ENCODE measurements at regions not wholly inside any gene's neighbourhood (a gene's known extent, or its start where the extent isn't known, plus 50 kb on each side); places are given as distances from the start of the nearest gene placed in this dataset.
A peak's percentile ranks its signal among the peaks of the same experiment; 100 is the strongest.

GRCh38 chr7:116083796-116084195, 53.2 kb upstream of the TFEC start:
- no peak for DNase-seq (ENCODE audit: low spot score)

DNA sequence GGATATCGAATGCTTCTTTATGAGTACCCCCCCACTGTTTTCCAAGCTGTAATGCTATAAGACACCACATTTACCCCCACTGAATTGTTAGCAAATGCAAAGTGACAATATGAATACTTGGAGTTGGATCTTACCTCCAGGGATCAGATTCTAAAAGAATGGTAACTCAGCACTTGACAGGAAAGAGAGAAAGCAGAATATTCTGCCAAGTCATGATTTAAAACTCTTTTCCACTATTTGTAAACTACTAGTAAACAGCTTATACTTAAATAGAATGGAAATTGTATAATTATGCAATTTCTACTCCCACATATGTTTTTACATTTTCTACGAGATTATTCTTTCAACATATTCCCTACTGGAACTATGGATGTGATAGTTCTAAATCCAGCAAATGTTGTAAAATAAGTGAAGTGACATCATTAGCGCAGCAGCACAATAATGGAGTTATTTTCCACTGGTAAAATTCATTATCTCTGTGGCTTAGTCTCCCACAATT, 56.0 kb upstream of the TFEC start:
- no peak for DNase-seq (ENCODE audit: low spot score)

- DNase-seq (ENCODE audit: low spot score) = no peak
These were observed 56.7 kb upstream of the TFEC start for GRCh38 chr7:116087291-116087690.

GRCh38 chr7:116087984-116088383, 57.4 kb upstream of the TFEC start:
- no peak for DNase-seq (ENCODE audit: low spot score)

GRCh38 chr7:116089293-116089692, 58.7 kb upstream of the TFEC start:
- no peak for DNase-seq (ENCODE audit: low spot score)

DNA sequence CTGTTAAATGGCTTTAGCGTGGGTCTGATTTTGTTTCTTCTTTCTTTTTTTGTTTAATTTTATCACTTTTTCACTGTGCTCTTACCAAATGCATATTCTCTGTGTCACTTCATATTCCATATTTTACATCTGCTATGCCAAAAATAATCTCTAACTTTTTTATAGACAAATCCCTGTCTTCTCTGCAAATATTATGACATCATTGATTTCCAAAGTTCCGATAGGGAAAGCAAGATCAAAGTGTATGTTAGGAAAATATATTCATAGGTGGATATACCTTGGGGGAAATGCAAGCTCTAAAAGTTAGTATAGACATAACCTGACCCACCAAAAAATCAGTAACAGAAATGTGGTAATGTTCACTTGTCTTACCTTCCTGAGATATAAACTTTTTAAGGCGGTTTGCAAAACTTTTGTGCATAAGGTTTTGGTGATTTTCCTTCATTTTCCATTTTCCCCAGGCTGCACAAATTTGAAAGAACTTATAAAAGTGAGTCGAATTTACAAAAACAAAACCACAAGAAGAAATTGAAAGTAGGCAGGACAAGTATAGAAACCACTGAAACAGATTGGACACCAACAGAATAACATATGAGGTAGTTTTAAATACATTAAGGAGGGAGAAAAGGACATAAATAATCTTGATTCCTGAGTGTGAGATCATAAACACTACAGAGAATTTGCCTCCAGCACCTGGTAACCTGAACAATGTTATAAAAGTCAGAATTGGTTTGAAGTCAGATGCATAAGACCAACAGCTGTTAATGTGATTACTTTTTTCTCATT, 63.1 kb upstream of the TFEC start:
- DNase-seq (ENCODE audit: low spot score) = no peak

GRCh38 chr7:116095396-116095795, 64.8 kb upstream of the TFEC start:
- no peak for DNase-seq (ENCODE audit: low spot score)

GRCh38 chr7:116097365-116098009, 66.9 kb upstream of the TFEC start:
- no peak for DNase-seq (ENCODE audit: low spot score)

GRCh38 chr7:116098175-116098574, 67.6 kb upstream of the TFEC start:
- no peak for DNase-seq (ENCODE audit: low spot score)

- no peak for DNase-seq (ENCODE audit: low spot score)
These were observed 70.1 kb upstream of the TFEC start for GRCh38 chr7:116100626-116101025.

- no peak for DNase-seq (ENCODE audit: low spot score)
These were observed 71.1 kb upstream of the TFEC start for GRCh38 chr7:116101704-116102103.

- peak; percentile 8 for DNase-seq (ENCODE audit: low spot score)
These were observed 80.9 kb upstream of the TFEC start for GRCh38 chr7:116111475-116111874.

DNA sequence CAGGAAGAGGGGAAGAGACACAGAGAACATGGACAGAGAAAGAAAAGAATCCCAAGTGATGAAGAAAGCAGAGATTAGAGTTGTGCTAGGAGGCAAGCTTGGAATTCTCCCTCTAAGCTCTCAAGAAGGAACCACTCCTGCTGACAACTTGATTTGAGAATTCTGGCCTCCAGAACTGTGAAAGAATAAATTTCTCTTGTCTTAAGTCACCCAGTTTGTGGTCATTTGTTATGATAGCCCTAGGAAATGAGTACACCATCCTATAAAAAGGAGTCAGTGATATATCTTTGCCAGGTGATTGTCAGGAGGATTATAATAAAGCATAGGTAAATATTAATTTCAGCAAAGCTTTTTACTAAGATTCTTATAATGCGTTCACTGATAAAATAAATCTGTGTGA, 82.7 kb upstream of the TFEC start:
- DNase-seq (ENCODE audit: low spot score) = no peak

DNA sequence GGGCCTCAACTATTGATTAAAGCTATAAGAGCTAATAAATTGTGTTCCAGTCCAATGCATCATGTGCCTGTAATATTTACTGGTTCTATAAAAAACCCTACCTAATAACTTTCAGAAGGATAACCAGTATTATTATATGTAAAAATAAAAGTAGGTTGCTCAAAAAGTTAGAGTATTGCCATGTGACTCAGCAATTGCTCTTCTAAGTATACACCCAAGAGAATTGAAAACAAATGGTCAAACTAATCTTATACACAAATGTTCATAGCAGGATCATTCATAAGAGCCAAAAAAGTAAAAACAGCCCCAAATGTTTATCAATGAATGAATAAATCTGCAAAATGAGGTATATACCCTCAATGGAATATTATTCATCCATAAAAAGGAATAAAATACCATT, 89.5 kb upstream of the TES start:
- no peak for DNase-seq (ENCODE audit: low spot score)

DNA sequence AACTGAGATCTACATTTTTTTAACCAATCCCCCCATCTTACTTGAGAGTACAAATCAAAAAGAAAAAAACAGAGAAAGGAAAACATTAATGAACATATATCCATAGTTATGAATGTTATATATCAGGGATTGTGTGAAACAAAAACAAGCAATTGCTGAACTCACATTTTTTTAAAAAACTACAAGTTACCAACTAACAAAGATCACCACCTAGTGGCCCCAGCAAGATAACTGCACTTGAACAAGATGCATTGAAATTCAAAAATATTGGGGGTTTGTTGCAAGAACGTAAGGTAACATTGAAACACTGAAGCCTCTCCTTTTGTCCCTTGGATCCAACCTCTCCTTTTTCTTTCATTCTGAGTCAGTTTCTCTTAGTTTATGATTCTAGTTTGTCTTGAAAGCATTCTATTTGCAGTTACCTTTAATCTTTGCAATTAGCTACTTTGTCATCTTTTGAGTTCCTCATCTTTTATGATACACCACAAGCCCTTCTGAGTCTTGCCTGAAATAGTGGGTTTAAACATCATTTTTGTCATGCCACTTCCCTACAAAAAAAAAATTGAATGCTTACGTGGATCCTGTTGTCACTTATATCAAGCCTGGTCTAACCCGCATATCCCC, 87.3 kb upstream of the TES start:
- peak; percentile 40 for DNase-seq (ENCODE audit: low spot score)

GRCh38 chr7:116128139-116128538, 82.2 kb upstream of the TES start:
- DNase-seq (ENCODE audit: low spot score) = no peak

DNA sequence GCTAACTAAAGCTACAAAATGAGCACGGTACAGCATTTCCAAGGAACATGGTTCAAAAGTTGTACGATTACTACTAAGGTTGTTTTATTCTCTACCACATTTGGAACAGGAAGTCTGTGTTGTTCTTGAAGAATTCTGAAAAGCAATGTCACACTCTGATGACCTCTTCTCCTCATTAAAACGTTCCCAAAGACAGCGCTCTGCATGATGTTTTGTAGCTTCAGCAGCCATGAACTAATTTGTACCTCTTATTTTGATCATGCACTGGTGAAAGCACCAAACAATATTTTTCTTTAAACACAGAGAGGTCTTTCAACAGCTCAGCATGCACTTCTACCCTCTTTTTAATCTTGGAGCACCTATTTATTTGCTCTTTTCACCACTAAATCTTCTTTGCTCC, 75.0 kb upstream of the TES start:
- DNase-seq (ENCODE audit: low spot score) = no peak

DNA sequence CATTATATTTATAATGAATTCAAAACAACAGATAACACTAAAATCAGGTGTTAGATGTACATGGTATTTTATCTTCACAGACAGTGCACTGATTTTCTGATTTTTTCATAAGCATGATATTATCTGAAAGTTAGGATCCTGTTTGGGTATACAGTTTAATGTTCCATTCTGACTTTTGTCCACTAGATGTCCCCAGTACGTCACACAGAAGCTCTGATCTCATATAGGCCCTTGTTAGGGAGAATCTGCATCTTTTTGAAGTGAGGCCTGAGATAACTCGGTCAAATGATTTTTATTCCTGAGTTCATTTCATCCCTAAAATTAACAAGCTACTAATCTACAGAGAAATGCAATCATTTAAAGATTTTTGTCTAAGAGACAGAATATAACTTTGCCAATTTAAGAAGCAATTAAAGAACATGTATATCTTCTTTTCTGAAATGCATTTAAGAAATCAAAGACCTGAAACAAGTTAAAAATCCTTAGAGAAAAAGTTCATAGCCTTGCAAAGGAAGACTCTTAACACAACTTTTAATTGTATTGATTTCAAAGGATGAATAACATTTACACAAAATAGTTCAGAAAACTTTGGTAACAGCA, 72.0 kb upstream of the TES start:
- DNase-seq (ENCODE audit: low spot score) = peak; percentile 86

GRCh38 chr7:116139007-116139406, 71.3 kb upstream of the TES start:
- DNase-seq (ENCODE audit: low spot score) = peak; percentile 92

- DNase-seq (ENCODE audit: low spot score) = no peak
These were observed 70.5 kb upstream of the TES start for GRCh38 chr7:116139807-116140206.

DNA sequence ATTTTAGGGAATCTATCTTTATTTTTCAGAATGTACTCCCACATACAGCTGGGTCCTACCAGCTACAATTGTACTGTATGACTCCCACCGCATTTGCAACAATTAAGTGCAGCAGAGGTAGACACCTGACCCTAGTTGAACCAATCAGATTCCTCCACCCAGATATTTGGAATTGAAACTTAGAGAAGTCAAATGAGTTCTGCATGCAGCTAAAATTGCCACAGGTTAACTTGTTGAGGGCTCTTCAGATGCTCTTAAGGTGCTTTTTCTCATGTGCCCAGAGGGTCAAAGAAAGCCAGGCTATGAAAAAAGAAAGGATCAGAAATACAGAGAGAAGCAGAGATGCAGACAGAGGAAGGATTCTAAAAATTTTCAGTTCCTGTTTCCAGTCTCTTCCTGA, 68.0 kb upstream of the TES start:
- no peak for DNase-seq (ENCODE audit: low spot score)

DNA sequence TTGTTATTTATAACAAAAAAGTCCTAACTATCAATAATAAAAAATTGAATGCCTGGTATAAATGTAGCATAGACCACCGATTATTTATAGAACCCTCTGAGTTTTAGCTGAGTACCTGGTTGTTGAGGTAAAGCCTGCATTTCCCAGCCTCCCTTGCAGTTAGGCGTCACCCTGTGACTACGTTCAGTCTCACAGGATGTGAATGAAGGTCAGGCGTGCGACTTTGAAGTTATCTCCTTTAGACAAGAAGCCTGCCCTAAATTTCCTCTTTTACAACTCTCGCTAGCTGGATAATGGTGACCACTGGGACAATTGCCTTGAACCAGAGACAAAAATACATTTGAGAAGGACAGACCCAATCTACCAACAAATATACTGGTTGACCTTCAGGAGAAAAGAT, 67.5 kb upstream of the TES start:
- no peak for DNase-seq (ENCODE audit: low spot score)

Measured in pons (tissue), 1 donor.